ENCODE measurements at regions not wholly inside any gene's neighbourhood (a gene's known extent, or its start where the extent isn't known, plus 50 kb on each side); places are given as distances from the start of the nearest gene placed in this dataset.

DNA sequence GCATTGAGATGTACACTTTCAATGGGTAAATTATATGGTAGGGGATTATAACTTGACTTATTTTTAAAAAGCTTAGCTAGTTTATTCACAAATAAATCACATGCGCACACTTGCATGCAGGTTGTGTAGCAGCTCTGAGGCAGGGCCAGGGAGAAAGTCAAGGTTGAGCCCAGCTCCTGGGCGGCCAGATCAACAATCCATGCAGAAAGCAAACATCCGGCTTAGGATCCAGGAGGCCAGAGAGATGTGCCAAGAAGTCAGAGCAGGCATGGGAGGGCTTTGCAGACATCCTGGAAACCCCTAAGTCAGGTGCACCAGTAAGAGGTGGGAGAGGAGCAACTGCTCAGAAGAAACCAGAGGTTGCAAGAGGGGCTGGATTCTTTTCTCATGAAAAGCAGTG is 186.5 kb downstream of the AXIN2 start:
- Histone ChIP-seq H2BK5ac (ENCODE audit: low read depth, low read length, poor library complexity, severe bottlenecking) (no peak overlapping the region), H3K23ac (ENCODE audit: low read depth, low read length) (no peak overlapping the region), H3K79me1 (ENCODE audit: low read depth in 1 of 2, low read length in 2 of 2) (no peaks in the 10 kb centered on the region), H4K8ac (ENCODE audit: low read depth in 2 of 2, low read length in 2 of 2) (no peak overlapping the region), H3K36me3 (ENCODE audit: control insufficient read depth, insufficient read depth, low read length) (no peaks in the 10 kb centered on the region), H2BK20ac (ENCODE audit: low read depth, low read length) (no peak overlapping the region), H3K4ac (ENCODE audit: low read depth, low read length) (no peak overlapping the region), H3K9me1 (ENCODE audit: insufficient read depth, low read length) (no peaks in the 10 kb centered on the region), H2AFZ (replicated peaks; ENCODE audit: low read length, poor library complexity) (no peak overlapping the region), H3K56ac (ENCODE audit: extremely low read depth, insufficient read depth, low read length) (no peak overlapping the region), H3K9me3 (ENCODE audit: control insufficient read depth, insufficient read depth, low read length) (no peaks in the 10 kb centered on the region), H4K5ac (ENCODE audit: low read depth, low read length) (no peak overlapping the region), H3K9ac (ENCODE audit: low read depth, low read length) (no peak overlapping the region), H4K20me1 (ENCODE audit: insufficient read depth, low read length) (no peaks in the 10 kb centered on the region), H3K27me3 (ENCODE audit: control insufficient read depth, insufficient read depth, low read length) (peaks cover 38% of the 10 kb centered on the region), H3K4me3 (ENCODE audit: insufficient read depth, low read depth, low read length) (no peak overlapping the region), H2BK120ac (ENCODE audit: low read depth, low read length) (no peak overlapping the region), H3K4me2 (ENCODE audit: low read depth, low read length) (no peak overlapping the region), H3K18ac (ENCODE audit: low read depth, low read length) (no peak overlapping the region), H2AK5ac (ENCODE audit: low read depth, low read length) (no peak overlapping the region), H3K27ac (ENCODE audit: insufficient read depth, low read length) (no peak overlapping the region), H4K91ac (ENCODE audit: insufficient read depth, low read depth, low read length) (no peak overlapping the region), H3K4me1 (ENCODE audit: control insufficient read depth, insufficient read depth, low read length) (no peaks in the 10 kb centered on the region), H3K14ac (replicated peaks; ENCODE audit: low read depth, low read length) (no peak overlapping the region), H2AK9ac (replicated peaks; ENCODE audit: low read depth, low read length, poor library complexity) (no peak overlapping the region), H2BK15ac (ENCODE audit: low read depth, low read length) (no peak overlapping the region)
- no peak for DNase-seq
- dilution Hi-C loops (cut with HindIII; ENCODE audit: low sequenced_read_pairs, unreplicated experiment): no loop called here
- in situ Hi-C loops (cut with MboI; ENCODE audit: low sequenced_read_pairs): no loop called here
- no peak for ATAC-seq (ENCODE audit: low read depth)
- intact Hi-C loops (cut with micrococcal nuclease): no loop called here
- no CpG with 5 or more reads among the region's 3 CpGs for WGBS, 2 experiments (ENCODE audit: extremely low coverage in 2 of 2, insufficient read length in 1 of 2)
- POLR2A ChIA-PET (ENCODE audit: unreplicated experiment): no interaction called here
- TF ChIP-seq RFX5 (IDR thresholded peaks at IDR 0.05; ENCODE audit: low read depth, low read length): no peak
- TF ChIP-seq CHD1 (IDR thresholded peaks at IDR 0.05; ENCODE audit: low read depth, low read length): no peak
- TF ChIP-seq MAZ (IDR thresholded peaks at IDR 0.05; ENCODE audit: borderline replicate concordance, low read depth, low read length): no peak
- TF ChIP-seq NFE2L2 (IDR thresholded peaks at IDR 0.05; ENCODE audit: low read depth, low read length): no peak
- TF ChIP-seq RAD21 (IDR thresholded peaks at IDR 0.05; ENCODE audit: low read length): no peak
- no peak for TF ChIP-seq BHLHE40 (IDR thresholded peaks at IDR 0.05; ENCODE audit: low read depth, low read length)
- TF ChIP-seq MAFK (IDR thresholded peaks at IDR 0.05; ENCODE audit: low read depth, low read length): no peak
- TF ChIP-seq, protein P1, sequence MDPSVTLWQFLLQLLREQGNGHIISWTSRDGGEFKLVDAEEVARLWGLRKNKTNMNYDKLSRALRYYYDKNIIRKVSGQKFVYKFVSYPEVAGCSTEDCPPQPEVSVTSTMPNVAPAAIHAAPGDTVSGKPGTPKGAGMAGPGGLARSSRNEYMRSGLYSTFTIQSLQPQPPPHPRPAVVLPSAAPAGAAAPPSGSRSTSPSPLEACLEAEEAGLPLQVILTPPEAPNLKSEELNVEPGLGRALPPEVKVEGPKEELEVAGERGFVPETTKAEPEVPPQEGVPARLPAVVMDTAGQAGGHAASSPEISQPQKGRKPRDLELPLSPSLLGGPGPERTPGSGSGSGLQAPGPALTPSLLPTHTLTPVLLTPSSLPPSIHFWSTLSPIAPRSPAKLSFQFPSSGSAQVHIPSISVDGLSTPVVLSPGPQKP (IDR thresholded peaks at IDR 0.05; ENCODE audit: borderline replicate concordance, low read depth, low read length): no peak
- no peak for TF ChIP-seq CEBPB (IDR thresholded peaks at IDR 0.05; ENCODE audit: low read depth, low read length)
- TF ChIP-seq RCOR1 (IDR thresholded peaks at IDR 0.05; ENCODE audit: insufficient replicate concordance, low read length): no peak
- TF ChIP-seq, protein P2, sequence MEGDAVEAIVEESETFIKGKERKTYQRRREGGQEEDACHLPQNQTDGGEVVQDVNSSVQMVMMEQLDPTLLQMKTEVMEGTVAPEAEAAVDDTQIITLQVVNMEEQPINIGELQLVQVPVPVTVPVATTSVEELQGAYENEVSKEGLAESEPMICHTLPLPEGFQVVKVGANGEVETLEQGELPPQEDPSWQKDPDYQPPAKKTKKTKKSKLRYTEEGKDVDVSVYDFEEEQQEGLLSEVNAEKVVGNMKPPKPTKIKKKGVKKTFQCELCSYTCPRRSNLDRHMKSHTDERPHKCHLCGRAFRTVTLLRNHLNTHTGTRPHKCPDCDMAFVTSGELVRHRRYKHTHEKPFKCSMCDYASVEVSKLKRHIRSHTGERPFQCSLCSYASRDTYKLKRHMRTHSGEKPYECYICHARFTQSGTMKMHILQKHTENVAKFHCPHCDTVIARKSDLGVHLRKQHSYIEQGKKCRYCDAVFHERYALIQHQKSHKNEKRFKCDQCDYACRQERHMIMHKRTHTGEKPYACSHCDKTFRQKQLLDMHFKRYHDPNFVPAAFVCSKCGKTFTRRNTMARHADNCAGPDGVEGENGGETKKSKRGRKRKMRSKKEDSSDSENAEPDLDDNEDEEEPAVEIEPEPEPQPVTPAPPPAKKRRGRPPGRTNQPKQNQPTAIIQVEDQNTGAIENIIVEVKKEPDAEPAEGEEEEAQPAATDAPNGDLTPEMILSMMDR (conservative IDR thresholded peaks at IDR 0.05; ENCODE audit: low read depth, low read length): no peak
- TF ChIP-seq, protein P3, sequence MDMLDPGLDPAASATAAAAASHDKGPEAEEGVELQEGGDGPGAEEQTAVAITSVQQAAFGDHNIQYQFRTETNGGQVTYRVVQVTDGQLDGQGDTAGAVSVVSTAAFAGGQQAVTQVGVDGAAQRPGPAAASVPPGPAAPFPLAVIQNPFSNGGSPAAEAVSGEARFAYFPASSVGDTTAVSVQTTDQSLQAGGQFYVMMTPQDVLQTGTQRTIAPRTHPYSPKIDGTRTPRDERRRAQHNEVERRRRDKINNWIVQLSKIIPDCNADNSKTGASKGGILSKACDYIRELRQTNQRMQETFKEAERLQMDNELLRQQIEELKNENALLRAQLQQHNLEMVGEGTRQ (IDR thresholded peaks at IDR 0.05; ENCODE audit: low read depth, low read length): no peak
- CTCF ChIA-PET: interaction anchor here (1.2 kb wide), 1 partner anchor 22 kb away, joined by 3 read pairs; no protein-coding TSS in a partner anchor
- BruUV-seq (replicated peaks): no TSS peak

Measured in IMR-90 (cell line).